Right lobe of liver (tissue), 4 donors: ENCODE measurements at regions not wholly inside any gene's neighbourhood (a gene's known extent, or its start where the extent isn't known, plus 50 kb on each side); places are given as distances from the start of the nearest gene placed in this dataset.

Source experiments
- CTCF ChIP-seq, 4 donors: fragments of 200-600 bp in 3 of 4; fragments of 450-650 bp in 1 of 4; IDR thresholded peaks; one replicate each; pipeline versions ENCODE4 v1.5.1 to v1.8.0; 2016 to 2022; ENCODE audit warnings: antibody characterized with exemption in 4 of 4, mild to moderate bottlenecking in 2 of 4
- POLR2A ChIP-seq: fragments of 450-650 bp; IDR thresholded peaks from one replicate; pipeline ENCODE4 v1.6.1; 2017; ENCODE audit warnings: antibody characterized with exemption, mild to moderate bottlenecking
- donor health status: DM: no; HTN: no; CAD: no.
- donor health status: DM: no; HTN: no; CAD: no.
- donor health status: DM: no; HTN: yes; CAD: no.

DNA sequence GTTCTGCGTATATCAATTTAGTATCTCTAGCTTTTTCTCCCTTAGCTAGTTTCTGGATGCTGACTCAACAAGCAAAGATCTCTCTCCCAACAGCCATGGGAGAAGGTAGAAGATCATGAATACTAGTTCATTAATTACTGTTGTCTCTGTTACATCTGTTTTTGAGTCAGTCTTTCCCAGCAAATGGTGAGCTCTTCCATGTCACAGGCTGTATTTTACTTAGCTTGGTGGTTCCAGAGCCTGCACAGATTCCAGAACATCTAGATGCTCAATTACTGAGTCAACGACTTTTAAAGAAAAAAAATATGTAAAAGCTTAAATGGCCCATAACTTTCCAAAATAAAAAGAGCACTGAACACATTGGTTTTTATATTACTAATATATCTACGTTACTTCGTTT is 307.2 kb downstream of the NSG2 start:
- no peak for TF ChIP-seq CTCF (IDR thresholded peaks at IDR 0.05)
- TF ChIP-seq POLR2A = no peak
